ENCODE measurements at regions not wholly inside any gene's neighbourhood (a gene's known extent, or its start where the extent isn't known, plus 50 kb on each side); places are given as distances from the start of the nearest gene placed in this dataset.

DNA sequence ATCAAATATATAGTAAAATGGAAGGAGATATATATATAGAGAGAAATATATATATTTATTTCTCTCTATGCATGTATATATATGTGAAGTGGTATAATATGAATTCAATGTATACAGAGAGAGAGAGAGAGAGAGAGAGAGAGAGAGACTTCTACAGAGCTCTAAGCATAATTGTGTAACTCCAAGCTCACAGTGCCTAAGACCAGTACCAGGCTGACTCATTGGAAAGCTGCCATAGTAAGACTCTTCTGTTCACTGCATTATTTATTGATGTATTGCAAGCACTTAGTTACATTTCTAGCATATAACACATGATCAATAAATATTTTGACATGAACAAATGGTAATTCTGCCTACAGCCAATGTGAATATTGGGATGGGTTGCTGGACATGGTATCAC, 1734.7 kb downstream of the SLITRK1 start:
- no peak for TF ChIP-seq SPI1 (IDR thresholded peaks at IDR 0.05; ENCODE audit: borderline replicate concordance, low read depth)
- no peak overlapping the region for H3K4me3 ChIP-seq (replicated peaks; ENCODE audit: insufficient read depth, low read length)
- H3K27ac ChIP-seq (replicated peaks), result no peak overlapping the region
- no peaks in the 10 kb centered on the region for H3K27me3 ChIP-seq (ENCODE audit: insufficient read depth, poor library complexity, severe bottlenecking)
- no peak for DNase-seq (ENCODE audit: low read depth in 1 of 2, low spot score in 1 of 2)

- H3K27ac ChIP-seq (replicated peaks), result no peak overlapping the region
- DNase-seq (ENCODE audit: low read depth in 1 of 2, low spot score in 1 of 2), result no peak
- no peak for TF ChIP-seq SPI1 (IDR thresholded peaks at IDR 0.05; ENCODE audit: borderline replicate concordance, low read depth)
- TF ChIP-seq POLR2AphosphoS5 (IDR thresholded peaks at IDR 0.05; ENCODE audit: low read depth), result no peak
- no peak for TF ChIP-seq REST (IDR thresholded peaks at IDR 0.05; ENCODE audit: insufficient replicate concordance, low read depth)
- TF ChIP-seq GABPA (IDR thresholded peaks at IDR 0.05; ENCODE audit: low read depth), result no peak
- TF ChIP-seq, protein P1, sequence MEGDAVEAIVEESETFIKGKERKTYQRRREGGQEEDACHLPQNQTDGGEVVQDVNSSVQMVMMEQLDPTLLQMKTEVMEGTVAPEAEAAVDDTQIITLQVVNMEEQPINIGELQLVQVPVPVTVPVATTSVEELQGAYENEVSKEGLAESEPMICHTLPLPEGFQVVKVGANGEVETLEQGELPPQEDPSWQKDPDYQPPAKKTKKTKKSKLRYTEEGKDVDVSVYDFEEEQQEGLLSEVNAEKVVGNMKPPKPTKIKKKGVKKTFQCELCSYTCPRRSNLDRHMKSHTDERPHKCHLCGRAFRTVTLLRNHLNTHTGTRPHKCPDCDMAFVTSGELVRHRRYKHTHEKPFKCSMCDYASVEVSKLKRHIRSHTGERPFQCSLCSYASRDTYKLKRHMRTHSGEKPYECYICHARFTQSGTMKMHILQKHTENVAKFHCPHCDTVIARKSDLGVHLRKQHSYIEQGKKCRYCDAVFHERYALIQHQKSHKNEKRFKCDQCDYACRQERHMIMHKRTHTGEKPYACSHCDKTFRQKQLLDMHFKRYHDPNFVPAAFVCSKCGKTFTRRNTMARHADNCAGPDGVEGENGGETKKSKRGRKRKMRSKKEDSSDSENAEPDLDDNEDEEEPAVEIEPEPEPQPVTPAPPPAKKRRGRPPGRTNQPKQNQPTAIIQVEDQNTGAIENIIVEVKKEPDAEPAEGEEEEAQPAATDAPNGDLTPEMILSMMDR (IDR thresholded peaks at IDR 0.05; ENCODE audit: insufficient read depth, low read length), result no peak
- no peak overlapping the region for H3K4me3 ChIP-seq (replicated peaks; ENCODE audit: insufficient read depth, low read length)
- H3K27me3 ChIP-seq (ENCODE audit: insufficient read depth, poor library complexity, severe bottlenecking), result no peaks in the 10 kb centered on the region
Observed at GRCh38 chr13:82136880-82137279, 1745.4 kb downstream of the SLITRK1 start.

DNA sequence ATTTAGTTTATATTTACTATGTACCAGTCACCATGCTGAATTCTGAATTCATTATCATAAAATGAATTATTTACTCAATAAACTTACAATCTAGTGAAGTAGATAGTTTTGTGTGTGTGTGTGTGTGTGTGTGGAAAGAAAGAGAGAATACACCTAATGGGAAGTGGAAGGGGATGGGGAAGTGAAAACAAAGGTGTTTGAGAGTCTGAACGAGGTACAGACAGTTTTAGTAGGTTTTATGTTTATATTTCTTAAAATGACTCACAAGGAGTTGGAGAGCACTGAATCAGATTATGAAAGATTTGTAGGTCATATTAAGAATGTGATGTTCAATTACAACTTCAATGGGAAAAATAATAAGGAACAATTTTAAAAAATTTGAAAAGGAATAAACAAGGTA, 1753.0 kb downstream of the SLITRK1 start:
- DNase-seq (ENCODE audit: low read depth in 1 of 2, low spot score in 1 of 2), result no peak
- Histone ChIP-seq H3K27me3 (ENCODE audit: insufficient read depth, poor library complexity, severe bottlenecking) (no peaks in the 10 kb centered on the region), H3K4me3 (replicated peaks; ENCODE audit: insufficient read depth, low read length) (no peak overlapping the region), H3K27ac (replicated peaks) (no peak overlapping the region)
- TF ChIP-seq REST (IDR thresholded peaks at IDR 0.05; ENCODE audit: insufficient replicate concordance, low read depth), result no peak
- no peak for TF ChIP-seq SPI1 (IDR thresholded peaks at IDR 0.05; ENCODE audit: borderline replicate concordance, low read depth)
- no peak for TF ChIP-seq GABPA (IDR thresholded peaks at IDR 0.05; ENCODE audit: low read depth)
- TF ChIP-seq, protein P1 (IDR thresholded peaks at IDR 0.05; ENCODE audit: insufficient read depth, low read length), result no peak
- no peak for TF ChIP-seq POLR2AphosphoS5 (IDR thresholded peaks at IDR 0.05; ENCODE audit: low read depth)

DNA sequence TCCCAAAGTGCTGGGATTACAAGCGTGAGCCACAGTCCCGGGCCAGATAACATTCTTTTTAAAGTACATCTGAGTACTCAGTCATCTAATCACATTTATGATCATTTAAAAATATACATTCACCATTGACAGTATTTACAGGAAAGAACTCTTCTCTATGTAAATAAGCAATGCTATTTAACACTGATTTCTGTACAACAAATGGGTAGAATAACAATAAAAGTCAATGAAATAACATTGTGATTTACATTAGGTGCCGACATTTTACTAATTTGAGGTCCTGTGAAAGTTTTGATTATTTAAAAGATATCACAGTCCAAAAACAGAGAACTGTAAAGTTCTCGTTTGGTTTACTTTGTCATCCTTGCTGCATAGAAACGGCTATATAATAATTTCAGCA, 1763.7 kb downstream of the SLITRK1 start:
- no peaks in the 10 kb centered on the region for H3K27me3 ChIP-seq (ENCODE audit: insufficient read depth, poor library complexity, severe bottlenecking)
- H3K4me3 ChIP-seq (replicated peaks; ENCODE audit: insufficient read depth, low read length), result no peak overlapping the region
- TF ChIP-seq SPI1 (IDR thresholded peaks at IDR 0.05; ENCODE audit: borderline replicate concordance, low read depth), result no peak
- TF ChIP-seq, protein P1 (IDR thresholded peaks at IDR 0.05; ENCODE audit: insufficient read depth, low read length), result no peak
- TF ChIP-seq REST (IDR thresholded peaks at IDR 0.05; ENCODE audit: insufficient replicate concordance, low read depth), result no peak
- TF ChIP-seq POLR2AphosphoS5 (IDR thresholded peaks at IDR 0.05; ENCODE audit: low read depth), result no peak
- TF ChIP-seq GABPA (IDR thresholded peaks at IDR 0.05; ENCODE audit: low read depth), result no peak
- no peak overlapping the region for H3K27ac ChIP-seq (replicated peaks)
- DNase-seq (ENCODE audit: low read depth in 1 of 2, low spot score in 1 of 2), result no peak

All from HL-60 (cell line).